H1 (cell line): ENCODE measurements at regions not wholly inside any gene's neighbourhood (a gene's known extent, or its start where the extent isn't known, plus 50 kb on each side); places are given as distances from the start of the nearest gene placed in this dataset.

ENCODE experiments used
- EZH2 ChIP-seq: fragments of 200-600 bp; sonication (generic); IDR thresholded peaks from 2 replicates; pipeline ENCODE4 v1.7.1; 2012; ENCODE audit warnings: low read depth, mild to moderate bottlenecking, moderate library complexity, low read length, inconsistent platforms; ENCODE audit not compliant: severe bottlenecking
- TAF7 ChIP-seq: optimal IDR thresholded peaks from 2 replicates; pipeline ENCODE3; 2011; ENCODE audit warnings: low read depth, mild to moderate bottlenecking, inconsistent platforms, low read length, moderate library complexity, borderline replicate concordance
- TCF12 ChIP-seq: IDR thresholded peaks from 2 replicates; pipeline ENCODE4 v1.6.1; 2011; ENCODE audit warnings: low read depth, mild to moderate bottlenecking, low read length
- TF ChIP-seq, protein P1 (sequence below): fragments of 300-600 bp; sonication (generic); IDR thresholded peaks from 2 replicates; pipeline ENCODE4 v1.7.1; 2012; ENCODE audit warnings: low read length, moderate library complexity, mild to moderate bottlenecking, inconsistent platforms; ENCODE audit not compliant: insufficient replicate concordance
- TF ChIP-seq, protein P2 (sequence below), 3 experiments: IDR thresholded peaks; 1 replicate in 2 of 3; 2 replicates in 1 of 3; pipeline versions ENCODE4 v1.5.1 to v1.6.1; 2011; ENCODE audit warnings: low read length in 3 of 3, mild to moderate bottlenecking in 3 of 3, inconsistent platforms in 2 of 3, low read depth in 1 of 3, moderate library complexity in 1 of 3; ENCODE audit not compliant: insufficient read depth in 1 of 3; ENCODE audit errors: control extremely low read depth in 1 of 3
- TF ChIP-seq, protein P3 (sequence below): IDR thresholded peaks from 2 replicates; pipeline ENCODE4 v1.6.1; 2012; ENCODE audit warnings: low read length, inconsistent platforms

- TF ChIP-seq, protein P1, sequence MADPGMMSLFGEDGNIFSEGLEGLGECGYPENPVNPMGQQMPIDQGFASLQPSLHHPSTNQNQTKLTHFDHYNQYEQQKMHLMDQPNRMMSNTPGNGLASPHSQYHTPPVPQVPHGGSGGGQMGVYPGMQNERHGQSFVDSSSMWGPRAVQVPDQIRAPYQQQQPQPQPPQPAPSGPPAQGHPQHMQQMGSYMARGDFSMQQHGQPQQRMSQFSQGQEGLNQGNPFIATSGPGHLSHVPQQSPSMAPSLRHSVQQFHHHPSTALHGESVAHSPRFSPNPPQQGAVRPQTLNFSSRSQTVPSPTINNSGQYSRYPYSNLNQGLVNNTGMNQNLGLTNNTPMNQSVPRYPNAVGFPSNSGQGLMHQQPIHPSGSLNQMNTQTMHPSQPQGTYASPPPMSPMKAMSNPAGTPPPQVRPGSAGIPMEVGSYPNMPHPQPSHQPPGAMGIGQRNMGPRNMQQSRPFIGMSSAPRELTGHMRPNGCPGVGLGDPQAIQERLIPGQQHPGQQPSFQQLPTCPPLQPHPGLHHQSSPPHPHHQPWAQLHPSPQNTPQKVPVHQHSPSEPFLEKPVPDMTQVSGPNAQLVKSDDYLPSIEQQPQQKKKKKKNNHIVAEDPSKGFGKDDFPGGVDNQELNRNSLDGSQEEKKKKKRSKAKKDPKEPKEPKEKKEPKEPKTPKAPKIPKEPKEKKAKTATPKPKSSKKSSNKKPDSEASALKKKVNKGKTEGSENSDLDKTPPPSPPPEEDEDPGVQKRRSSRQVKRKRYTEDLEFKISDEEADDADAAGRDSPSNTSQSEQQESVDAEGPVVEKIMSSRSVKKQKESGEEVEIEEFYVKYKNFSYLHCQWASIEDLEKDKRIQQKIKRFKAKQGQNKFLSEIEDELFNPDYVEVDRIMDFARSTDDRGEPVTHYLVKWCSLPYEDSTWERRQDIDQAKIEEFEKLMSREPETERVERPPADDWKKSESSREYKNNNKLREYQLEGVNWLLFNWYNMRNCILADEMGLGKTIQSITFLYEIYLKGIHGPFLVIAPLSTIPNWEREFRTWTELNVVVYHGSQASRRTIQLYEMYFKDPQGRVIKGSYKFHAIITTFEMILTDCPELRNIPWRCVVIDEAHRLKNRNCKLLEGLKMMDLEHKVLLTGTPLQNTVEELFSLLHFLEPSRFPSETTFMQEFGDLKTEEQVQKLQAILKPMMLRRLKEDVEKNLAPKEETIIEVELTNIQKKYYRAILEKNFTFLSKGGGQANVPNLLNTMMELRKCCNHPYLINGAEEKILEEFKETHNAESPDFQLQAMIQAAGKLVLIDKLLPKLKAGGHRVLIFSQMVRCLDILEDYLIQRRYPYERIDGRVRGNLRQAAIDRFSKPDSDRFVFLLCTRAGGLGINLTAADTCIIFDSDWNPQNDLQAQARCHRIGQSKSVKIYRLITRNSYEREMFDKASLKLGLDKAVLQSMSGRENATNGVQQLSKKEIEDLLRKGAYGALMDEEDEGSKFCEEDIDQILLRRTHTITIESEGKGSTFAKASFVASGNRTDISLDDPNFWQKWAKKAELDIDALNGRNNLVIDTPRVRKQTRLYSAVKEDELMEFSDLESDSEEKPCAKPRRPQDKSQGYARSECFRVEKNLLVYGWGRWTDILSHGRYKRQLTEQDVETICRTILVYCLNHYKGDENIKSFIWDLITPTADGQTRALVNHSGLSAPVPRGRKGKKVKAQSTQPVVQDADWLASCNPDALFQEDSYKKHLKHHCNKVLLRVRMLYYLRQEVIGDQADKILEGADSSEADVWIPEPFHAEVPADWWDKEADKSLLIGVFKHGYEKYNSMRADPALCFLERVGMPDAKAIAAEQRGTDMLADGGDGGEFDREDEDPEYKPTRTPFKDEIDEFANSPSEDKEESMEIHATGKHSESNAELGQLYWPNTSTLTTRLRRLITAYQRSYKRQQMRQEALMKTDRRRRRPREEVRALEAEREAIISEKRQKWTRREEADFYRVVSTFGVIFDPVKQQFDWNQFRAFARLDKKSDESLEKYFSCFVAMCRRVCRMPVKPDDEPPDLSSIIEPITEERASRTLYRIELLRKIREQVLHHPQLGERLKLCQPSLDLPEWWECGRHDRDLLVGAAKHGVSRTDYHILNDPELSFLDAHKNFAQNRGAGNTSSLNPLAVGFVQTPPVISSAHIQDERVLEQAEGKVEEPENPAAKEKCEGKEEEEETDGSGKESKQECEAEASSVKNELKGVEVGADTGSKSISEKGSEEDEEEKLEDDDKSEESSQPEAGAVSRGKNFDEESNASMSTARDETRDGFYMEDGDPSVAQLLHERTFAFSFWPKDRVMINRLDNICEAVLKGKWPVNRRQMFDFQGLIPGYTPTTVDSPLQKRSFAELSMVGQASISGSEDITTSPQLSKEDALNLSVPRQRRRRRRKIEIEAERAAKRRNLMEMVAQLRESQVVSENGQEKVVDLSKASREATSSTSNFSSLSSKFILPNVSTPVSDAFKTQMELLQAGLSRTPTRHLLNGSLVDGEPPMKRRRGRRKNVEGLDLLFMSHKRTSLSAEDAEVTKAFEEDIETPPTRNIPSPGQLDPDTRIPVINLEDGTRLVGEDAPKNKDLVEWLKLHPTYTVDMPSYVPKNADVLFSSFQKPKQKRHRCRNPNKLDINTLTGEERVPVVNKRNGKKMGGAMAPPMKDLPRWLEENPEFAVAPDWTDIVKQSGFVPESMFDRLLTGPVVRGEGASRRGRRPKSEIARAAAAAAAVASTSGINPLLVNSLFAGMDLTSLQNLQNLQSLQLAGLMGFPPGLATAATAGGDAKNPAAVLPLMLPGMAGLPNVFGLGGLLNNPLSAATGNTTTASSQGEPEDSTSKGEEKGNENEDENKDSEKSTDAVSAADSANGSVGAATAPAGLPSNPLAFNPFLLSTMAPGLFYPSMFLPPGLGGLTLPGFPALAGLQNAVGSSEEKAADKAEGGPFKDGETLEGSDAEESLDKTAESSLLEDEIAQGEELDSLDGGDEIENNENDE: no peak
- TF ChIP-seq, protein P2, sequence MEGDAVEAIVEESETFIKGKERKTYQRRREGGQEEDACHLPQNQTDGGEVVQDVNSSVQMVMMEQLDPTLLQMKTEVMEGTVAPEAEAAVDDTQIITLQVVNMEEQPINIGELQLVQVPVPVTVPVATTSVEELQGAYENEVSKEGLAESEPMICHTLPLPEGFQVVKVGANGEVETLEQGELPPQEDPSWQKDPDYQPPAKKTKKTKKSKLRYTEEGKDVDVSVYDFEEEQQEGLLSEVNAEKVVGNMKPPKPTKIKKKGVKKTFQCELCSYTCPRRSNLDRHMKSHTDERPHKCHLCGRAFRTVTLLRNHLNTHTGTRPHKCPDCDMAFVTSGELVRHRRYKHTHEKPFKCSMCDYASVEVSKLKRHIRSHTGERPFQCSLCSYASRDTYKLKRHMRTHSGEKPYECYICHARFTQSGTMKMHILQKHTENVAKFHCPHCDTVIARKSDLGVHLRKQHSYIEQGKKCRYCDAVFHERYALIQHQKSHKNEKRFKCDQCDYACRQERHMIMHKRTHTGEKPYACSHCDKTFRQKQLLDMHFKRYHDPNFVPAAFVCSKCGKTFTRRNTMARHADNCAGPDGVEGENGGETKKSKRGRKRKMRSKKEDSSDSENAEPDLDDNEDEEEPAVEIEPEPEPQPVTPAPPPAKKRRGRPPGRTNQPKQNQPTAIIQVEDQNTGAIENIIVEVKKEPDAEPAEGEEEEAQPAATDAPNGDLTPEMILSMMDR (IDR thresholded peaks at IDR 0.05; ENCODE audit: control extremely low read depth in 1 of 3, insufficient read depth in 1 of 3, low read depth in 1 of 3, low read length in 3 of 3): no peak
- TF ChIP-seq, protein P3, sequence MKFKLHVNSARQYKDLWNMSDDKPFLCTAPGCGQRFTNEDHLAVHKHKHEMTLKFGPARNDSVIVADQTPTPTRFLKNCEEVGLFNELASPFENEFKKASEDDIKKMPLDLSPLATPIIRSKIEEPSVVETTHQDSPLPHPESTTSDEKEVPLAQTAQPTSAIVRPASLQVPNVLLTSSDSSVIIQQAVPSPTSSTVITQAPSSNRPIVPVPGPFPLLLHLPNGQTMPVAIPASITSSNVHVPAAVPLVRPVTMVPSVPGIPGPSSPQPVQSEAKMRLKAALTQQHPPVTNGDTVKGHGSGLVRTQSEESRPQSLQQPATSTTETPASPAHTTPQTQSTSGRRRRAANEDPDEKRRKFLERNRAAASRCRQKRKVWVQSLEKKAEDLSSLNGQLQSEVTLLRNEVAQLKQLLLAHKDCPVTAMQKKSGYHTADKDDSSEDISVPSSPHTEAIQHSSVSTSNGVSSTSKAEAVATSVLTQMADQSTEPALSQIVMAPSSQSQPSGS: no peak
- TF ChIP-seq TAF7 (peak; percentile 37), EZH2 (no peak), TCF12 (peak; percentile 53; the same call in 1 of the 2 replicates)
These were observed 425.7 kb upstream of the NFE2L3 start (continued) for GRCh38 chr7:25726170-25726780.
